ENCODE measurements at regions not wholly inside any gene's neighbourhood (a gene's known extent, or its start where the extent isn't known, plus 50 kb on each side); places are given as distances from the start of the nearest gene placed in this dataset.
"Not testable (repeated sequence)": the region's sequence is repeated elsewhere in the genome, so short reads cannot be mapped to it uniquely, and the experiment has no call there.

GRCh38 chr3:4163011-4163410 lies 140.2 kb upstream of the SETMAR start:
- BruUV-seq (replicated peaks): no TSS peak
- TF ChIP-seq CTCF (conservative IDR thresholded peaks at IDR 0.05; ENCODE audit: low read length) (no peak), EZH2phosphoT487 (IDR thresholded peaks at IDR 0.05; ENCODE audit: borderline replicate concordance, low read depth, low read length) (no peak)
- ChIA-PET CTCF (ENCODE audit: unreplicated experiment) (no interaction called here), POLR2A (no interaction called here)
- Histone ChIP-seq H3K27ac (ENCODE audit: low read depth, low read length, poor library complexity, severe bottlenecking) (no peak overlapping the region), H4K20me1 (ENCODE audit: insufficient read depth, low read length) (no peaks in the 10 kb centered on the region), H3K4me2 (ENCODE audit: low read length) (no peak overlapping the region), H2AFZ (ENCODE audit: low read length) (no peak overlapping the region), H3K79me2 (ENCODE audit: insufficient read depth, low read depth, low read length) (no peaks in the 10 kb centered on the region), H3K4me1 (ENCODE audit: insufficient read depth, low read length, poor library complexity, severe bottlenecking) (no peaks in the 10 kb centered on the region), H3K4me3 (ENCODE audit: low read depth, low read length, poor library complexity, severe bottlenecking) (no peak overlapping the region), H3K36me3 (ENCODE audit: insufficient read depth, low read length) (no peaks in the 10 kb centered on the region), H3K9me3 (ENCODE audit: low read length) (no peaks in the 10 kb centered on the region), H3K9me2 (ENCODE audit: insufficient read depth, low read length) (no peaks in the 10 kb centered on the region)
- intact Hi-C loops (cut with micrococcal nuclease; ENCODE audit: unreplicated experiment): no loop called here
- DNase-seq (ENCODE audit: low spot score): no peak

GRCh38 chr3:4166540-4166939 lies 136.6 kb upstream of the SETMAR start:
- TF ChIP-seq EZH2phosphoT487 (IDR thresholded peaks at IDR 0.05; ENCODE audit: borderline replicate concordance, low read depth, low read length): no peak
- no peak for TF ChIP-seq CTCF (conservative IDR thresholded peaks at IDR 0.05; ENCODE audit: low read length)
- ChIA-PET CTCF (ENCODE audit: unreplicated experiment) (no interaction called here), POLR2A (no interaction called here)
- Histone ChIP-seq H3K4me3 (ENCODE audit: low read depth, low read length, poor library complexity, severe bottlenecking) (no peak overlapping the region), H3K4me2 (ENCODE audit: low read length) (no peak overlapping the region), H3K27ac (ENCODE audit: low read depth, low read length, poor library complexity, severe bottlenecking) (no peak overlapping the region), H3K79me2 (ENCODE audit: insufficient read depth, low read depth, low read length) (no peaks in the 10 kb centered on the region), H3K9me3 (ENCODE audit: low read length) (no peaks in the 10 kb centered on the region), H4K20me1 (ENCODE audit: insufficient read depth, low read length) (no peaks in the 10 kb centered on the region), H2AFZ (ENCODE audit: low read length) (no peak overlapping the region), H3K36me3 (ENCODE audit: insufficient read depth, low read length) (no peaks in the 10 kb centered on the region), H3K4me1 (ENCODE audit: insufficient read depth, low read length, poor library complexity, severe bottlenecking) (no peaks in the 10 kb centered on the region), H3K9me2 (ENCODE audit: insufficient read depth, low read length) (no peaks in the 10 kb centered on the region)
- intact Hi-C loops (cut with micrococcal nuclease; ENCODE audit: unreplicated experiment): no loop called here
- BruUV-seq (replicated peaks): no TSS peak
- DNase-seq (ENCODE audit: low spot score): no peak

- H3K4me2 ChIP-seq (ENCODE audit: low read length); intact Hi-C loops (cut with micrococcal nuclease; ENCODE audit: unreplicated experiment); POLR2A ChIA-PET: not testable (repeated sequence)
Observed at GRCh38 chr3:4167230-4167629, 135.9 kb upstream of the SETMAR start.

More at GRCh38 chr3:4167230-4167629, 135.9 kb upstream of the SETMAR start:
- DNase-seq (ENCODE audit: low spot score); H3K9me2 ChIP-seq (ENCODE audit: insufficient read depth, low read length); H3K79me2 ChIP-seq (ENCODE audit: insufficient read depth, low read depth, low read length); H3K9me3 ChIP-seq (ENCODE audit: low read length); H3K36me3 ChIP-seq (ENCODE audit: insufficient read depth, low read length); H2AFZ ChIP-seq (ENCODE audit: low read length); BruUV-seq (replicated peaks); H4K20me1 ChIP-seq (ENCODE audit: insufficient read depth, low read length); H3K4me3 ChIP-seq (ENCODE audit: low read depth, low read length, poor library complexity, severe bottlenecking); H3K27ac ChIP-seq (ENCODE audit: low read depth, low read length, poor library complexity, severe bottlenecking); CTCF ChIA-PET (ENCODE audit: unreplicated experiment); H3K4me1 ChIP-seq (ENCODE audit: insufficient read depth, low read length, poor library complexity, severe bottlenecking): not testable (repeated sequence)
